ENCODE measurements at regions not wholly inside any gene's neighbourhood (a gene's known extent, or its start where the extent isn't known, plus 50 kb on each side); places are given as distances from the start of the nearest gene placed in this dataset.
A peak's percentile ranks its signal among the peaks of the same experiment; 100 is the strongest.

DNA sequence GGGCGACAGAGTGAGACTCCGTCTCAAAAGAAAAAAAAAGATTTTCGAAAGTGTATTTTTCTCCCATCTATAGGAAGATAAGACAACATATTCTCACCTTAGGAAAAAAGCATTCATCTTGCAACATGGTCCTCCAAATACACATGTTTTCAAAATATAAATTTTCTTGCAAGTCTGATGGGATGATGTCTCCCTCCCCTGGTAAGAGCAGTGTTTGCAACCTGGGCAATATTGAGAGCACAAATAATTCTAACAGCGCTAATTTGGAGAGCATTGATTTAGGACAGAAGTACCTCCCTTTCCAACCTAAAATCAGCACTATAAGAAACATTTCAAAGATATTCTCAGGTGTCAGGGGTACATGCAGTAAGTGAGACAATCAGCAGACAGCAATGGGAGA lies 61.0 kb upstream of the SHISA2 start:
- ATAC-seq (no peak), FAIRE-seq (no peak), DNase-seq (ENCODE audit: low spot score) (no peak)
- intact Hi-C loops (cut with micrococcal nuclease; ENCODE audit: unreplicated experiment) (no loop called here), in situ Hi-C loops (cut with HindIII; ENCODE audit: extremely low pct_ligation_motif_present, low pct_unique_long_range_greater_than_20kb) (no loop called here)
- no peaks in the 10 kb centered on the region for H3K36me3 ChIP-seq (replicated peaks in 1 of 2; ENCODE audit: control insufficient read depth in 1 of 2, insufficient read depth in 2 of 2, low read length in 2 of 2)
- WGBS (ENCODE audit: low lambda C conversion rate): 0% methylated on average over 4 of the region's 4 CpGs
- POLR2A ChIA-PET: no interaction called here
- no TSS peak for BruUV-seq (replicated peaks)
- TF ChIP-seq PITX1 (CRISPR knock-in tag; IDR thresholded peaks at IDR 0.05): no peak
- peak; percentile 44 for TF ChIP-seq STAG1 (CRISPR knock-in tag; IDR thresholded peaks at IDR 0.05)
- no peak overlapping the region for H3K27ac ChIP-seq (ENCODE audit: extremely low read length, insufficient read depth, low read length)
- no peak overlapping the region for H3K4me3 ChIP-seq (replicated peaks in 1 of 3; ENCODE audit: insufficient read depth in 1 of 3, low read depth in 2 of 3, low read length in 3 of 3)
- CTCF ChIA-PET (ENCODE audit: low intra/inter-chr PET ratio, low total read pairs): no interaction called here
- no peak overlapping the region for H2AFZ ChIP-seq (ENCODE audit: low read length)
- no peaks in the 10 kb centered on the region for H3K79me2 ChIP-seq (ENCODE audit: insufficient read depth, low read length)
- H3K4me1 ChIP-seq (ENCODE audit: insufficient read depth, low read length): no peaks in the 10 kb centered on the region
- H3K4me2 ChIP-seq (ENCODE audit: low read depth, low read length): no peak overlapping the region
- no peaks in the 10 kb centered on the region for H3K9me3 ChIP-seq (ENCODE audit: low read length)
- H3K9ac ChIP-seq (ENCODE audit: insufficient read depth, low read depth, low read length): no peak overlapping the region
- no peaks in the 10 kb centered on the region for H4K20me1 ChIP-seq (ENCODE audit: insufficient read depth, low read length)
- 0 out of 5 replicates have a peak, but pooled peaks cover 0 to 7% of the 10 kb centered on the region in 2 experiments for H3K27me3 ChIP-seq (ENCODE audit: control insufficient read depth in 1 of 2, insufficient read depth in 2 of 2, low read length in 2 of 2)

DNA sequence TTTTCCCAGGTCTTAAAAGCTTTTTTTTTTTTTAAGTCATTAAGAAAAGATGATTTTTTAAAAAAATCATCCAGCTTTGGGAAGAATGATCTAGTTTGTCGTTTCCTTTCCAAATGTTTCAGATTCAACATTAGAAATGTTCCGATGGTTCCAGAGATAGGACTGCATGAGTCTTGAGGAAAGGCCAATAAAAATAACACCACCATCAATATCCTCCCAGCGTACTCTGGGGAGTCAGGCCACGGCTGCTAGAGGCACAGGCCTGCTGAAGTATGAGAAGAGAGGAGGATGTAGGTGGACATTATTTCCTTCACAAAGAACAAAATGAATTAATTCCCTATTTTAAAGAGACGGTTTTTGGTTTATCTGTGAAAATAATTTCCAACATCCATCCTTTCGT lies 60.0 kb upstream of the SHISA2 start:
- H3K9ac ChIP-seq (ENCODE audit: insufficient read depth, low read depth, low read length): no peak overlapping the region
- in situ Hi-C loops (cut with HindIII; ENCODE audit: extremely low pct_ligation_motif_present, low pct_unique_long_range_greater_than_20kb): no loop called here
- no peaks in the 10 kb centered on the region for H3K9me3 ChIP-seq (ENCODE audit: low read length)
- H3K27ac ChIP-seq (ENCODE audit: extremely low read length, insufficient read depth, low read length): no peak overlapping the region
- intact Hi-C loops (cut with micrococcal nuclease; ENCODE audit: unreplicated experiment): no loop called here
- POLR2A ChIA-PET: no interaction called here
- no peaks in the 10 kb centered on the region for H3K79me2 ChIP-seq (ENCODE audit: insufficient read depth, low read length)
- no peaks in the 10 kb centered on the region for H3K4me1 ChIP-seq (ENCODE audit: insufficient read depth, low read length)
- H3K27me3 ChIP-seq (ENCODE audit: control insufficient read depth in 1 of 2, insufficient read depth in 2 of 2, low read length in 2 of 2): 0 out of 5 replicates have a peak, but pooled peaks cover 0 to 2% of the 10 kb centered on the region in 2 experiments
- TF ChIP-seq RXRB (CRISPR knock-in tag; IDR thresholded peaks at IDR 0.05; ENCODE audit: borderline replicate concordance) (no peak), ZNF317 (CRISPR knock-in tag; IDR thresholded peaks at IDR 0.05) (no peak), FOXJ3 (CRISPR knock-in tag; IDR thresholded peaks at IDR 0.05; ENCODE audit: borderline replicate concordance) (no peak)
- TF ChIP-seq, protein P1, sequence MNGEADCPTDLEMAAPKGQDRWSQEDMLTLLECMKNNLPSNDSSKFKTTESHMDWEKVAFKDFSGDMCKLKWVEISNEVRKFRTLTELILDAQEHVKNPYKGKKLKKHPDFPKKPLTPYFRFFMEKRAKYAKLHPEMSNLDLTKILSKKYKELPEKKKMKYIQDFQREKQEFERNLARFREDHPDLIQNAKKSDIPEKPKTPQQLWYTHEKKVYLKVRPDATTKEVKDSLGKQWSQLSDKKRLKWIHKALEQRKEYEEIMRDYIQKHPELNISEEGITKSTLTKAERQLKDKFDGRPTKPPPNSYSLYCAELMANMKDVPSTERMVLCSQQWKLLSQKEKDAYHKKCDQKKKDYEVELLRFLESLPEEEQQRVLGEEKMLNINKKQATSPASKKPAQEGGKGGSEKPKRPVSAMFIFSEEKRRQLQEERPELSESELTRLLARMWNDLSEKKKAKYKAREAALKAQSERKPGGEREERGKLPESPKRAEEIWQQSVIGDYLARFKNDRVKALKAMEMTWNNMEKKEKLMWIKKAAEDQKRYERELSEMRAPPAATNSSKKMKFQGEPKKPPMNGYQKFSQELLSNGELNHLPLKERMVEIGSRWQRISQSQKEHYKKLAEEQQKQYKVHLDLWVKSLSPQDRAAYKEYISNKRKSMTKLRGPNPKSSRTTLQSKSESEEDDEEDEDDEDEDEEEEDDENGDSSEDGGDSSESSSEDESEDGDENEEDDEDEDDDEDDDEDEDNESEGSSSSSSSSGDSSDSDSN (CRISPR knock-in tag; IDR thresholded peaks at IDR 0.05): no peak
- H4K20me1 ChIP-seq (ENCODE audit: insufficient read depth, low read length): no peaks in the 10 kb centered on the region
- no peak for FAIRE-seq
- 25% methylated on average over 6 of the region's 6 CpGs for WGBS (ENCODE audit: low lambda C conversion rate)
- H3K36me3 ChIP-seq (replicated peaks in 1 of 2; ENCODE audit: control insufficient read depth in 1 of 2, insufficient read depth in 2 of 2, low read length in 2 of 2): no peaks in the 10 kb centered on the region
- H2AFZ ChIP-seq (ENCODE audit: low read length): no peak overlapping the region
- no peak for ATAC-seq
- no peak for DNase-seq (ENCODE audit: low spot score)
- H3K4me3 ChIP-seq (replicated peaks in 1 of 3; ENCODE audit: insufficient read depth in 1 of 3, low read depth in 2 of 3, low read length in 3 of 3): no peak overlapping the region
- BruUV-seq (replicated peaks): no TSS peak
- H3K4me2 ChIP-seq (ENCODE audit: low read depth, low read length): no peak overlapping the region
- CTCF ChIA-PET (ENCODE audit: low intra/inter-chr PET ratio, low total read pairs): no interaction called here
